Astrocyte of the spinal cord (primary cell): ENCODE measurements at regions not wholly inside any gene's neighbourhood (a gene's known extent, or its start where the extent isn't known, plus 50 kb on each side); places are given as distances from the start of the nearest gene placed in this dataset.
"Not testable (repeated sequence)": the region's sequence is repeated elsewhere in the genome, so short reads cannot be mapped to it uniquely, and the experiment has no call there.

Source experiments
- DNase-seq: peaks from one replicate; pipeline ENCODE4 v3.0.0; 2011; ENCODE audit warnings: low read depth, low spot score
- H3K4me3 ChIP-seq: 2 replicates; pipeline ENCODE4 v1.5.1; 2011; ENCODE audit warnings: low read depth, mild to moderate bottlenecking, low read length, moderate library complexity
- CTCF ChIP-seq: IDR thresholded peaks from 2 replicates; pipeline ENCODE4 v1.5.1; 2012; ENCODE audit warnings: low read depth, mild to moderate bottlenecking, low read length, inconsistent platforms
- in situ Hi-C: cut with HindIII; loops from 2 replicates; pipeline ENCODE4 v1.10.0; 2017; ENCODE audit warnings: low sequenced_read_pairs

- in situ Hi-C loops, result no loop called here
- TF ChIP-seq CTCF, result no peak
- no peak for DNase-seq
- H3K4me3 ChIP-seq, result no peak overlapping the region
Measured at GRCh38 chr16:87161822-87162676, 155.1 kb downstream of the C16orf95 start.

GRCh38 chr16:87162799-87163198, 154.4 kb downstream of the C16orf95 start:
- DNase-seq, H3K4me3 ChIP-seq, in situ Hi-C loops: not testable (repeated sequence)

GRCh38 chr16:87163637-87164036, 153.6 kb downstream of the C16orf95 start:
- H3K4me3 ChIP-seq, result no peak overlapping the region
- in situ Hi-C loops, result no loop called here
- DNase-seq, result no peak
- no peak for TF ChIP-seq CTCF

- in situ Hi-C loops, result no loop called here
- H3K4me3 ChIP-seq, result no peak overlapping the region
- no peak for TF ChIP-seq CTCF
- DNase-seq, result no peak
Measured at GRCh38 chr16:87165151-87165550, 152.0 kb downstream of the C16orf95 start.

- no peak for TF ChIP-seq CTCF
- H3K4me3 ChIP-seq, result no peak overlapping the region
- DNase-seq, result no peak
- in situ Hi-C loops, result no loop called here
Measured at GRCh38 chr16:87165885-87166284, 151.3 kb downstream of the C16orf95 start.

- no peak for DNase-seq
Measured at GRCh38 chr16:87166321-87166720, 150.9 kb downstream of the C16orf95 start.

More at GRCh38 chr16:87166321-87166720, 150.9 kb downstream of the C16orf95 start:
- no peak for TF ChIP-seq CTCF
- H3K4me3 ChIP-seq, result no peak overlapping the region
- in situ Hi-C loops, result no loop called here
